HCT116 (cell line): ENCODE measurements at regions not wholly inside any gene's neighbourhood (a gene's known extent, or its start where the extent isn't known, plus 50 kb on each side); places are given as distances from the start of the nearest gene placed in this dataset.

Experiments used
- ATAC-seq: fragments of 200-7000 bp; cut with Tn5 transposase; 2 replicates; pipeline ENCODE4 v1.9.1; 2020; ENCODE audit warnings: mild to moderate bottlenecking, moderate library complexity
- BruUV-seq: library from RNA; stranded (reverse); fragments of 400-500 nt; replicated peaks from 2 replicates; lab custom pipeline; 2021; lab: Mats Ljungman, UMichigan
- CTCF ChIA-PET: fragments of 300-600 bp; sonication (Branson Sonifier 250); formaldehyde crosslinking; loops from one replicate; lab custom pipeline; 2021; ENCODE audit warnings: antibody characterized with exemption; lab: Charles Lee
- POLR2A ChIA-PET: fragments of 300-600, 350-600 bp; sonication (Branson Sonifier 250); formaldehyde crosslinking; loops from one replicate; lab custom pipeline; 2021; ENCODE audit warnings: antibody characterized with exemption; lab: Charles Lee
- RAD21 ChIA-PET, 2 experiments: fragments of 300-600 bp; sonication (Branson Sonifier 250); formaldehyde crosslinking; loops; one replicate each; lab custom pipeline; 2023; ENCODE audit warnings: low total read pairs in 2 of 2; ENCODE audit not compliant: uncharacterized antibody in 2 of 2, unreplicated experiment in 2 of 2, low non-redundant PET in 1 of 2; lab: Charles Lee
- DNase-seq: peaks from one replicate; pipeline ENCODE4 v3.0.0-alpha.2; 2010; ENCODE audit warnings: low read depth, low spot score
- H2AFZ ChIP-seq: fragments of 200-600 bp; shearing (Covaris generic), sonication (generic); 2 replicates; pipeline ENCODE4 v1.6.1; 2017; ENCODE audit warnings: low read depth, mixed run types, mixed read lengths, antibody characterized with exemption, low read length; ENCODE audit not compliant: poor library complexity, severe bottlenecking
- H3K27ac ChIP-seq: 2 replicates; pipeline ENCODE4 v1.5.1; 2012; ENCODE audit warnings: low read depth, low read length
- H3K27me3 ChIP-seq: fragments of 200-600 bp; sonication (generic); 2 replicates; pipeline ENCODE4 v1.6.1; 2016; ENCODE audit warnings: mixed run types, low read length, mixed read lengths; ENCODE audit not compliant: insufficient read depth
- H3K36me3 ChIP-seq, 2 experiments: fragments of 200-500 bp in 1 of 2; fragments of 200-600 bp in 1 of 2; sonication (Bioruptor generic) in 1 of 2; sonication (generic) in 1 of 2; 2 replicates each; pipeline versions ENCODE4 v1.5.1 to v1.6.1; 2014 to 2016; ENCODE audit warnings: low read length in 2 of 2, inconsistent platforms in 1 of 2, mixed read lengths in 1 of 2, mixed run types in 1 of 2; ENCODE audit not compliant: insufficient read depth in 2 of 2, control insufficient read depth in 1 of 2
- H3K4me1 ChIP-seq, 2 experiments: fragments of 200-600 bp in 1 of 2; sonication (generic) in 1 of 2; 2 replicates each; pipeline versions ENCODE4 v1.5.1 to v1.6.1; 2012 to 2017; ENCODE audit warnings: low read length in 2 of 2, inconsistent platforms in 1 of 2, mild to moderate bottlenecking in 1 of 2, mixed read lengths in 1 of 2, mixed run types in 1 of 2, moderate library complexity in 1 of 2; ENCODE audit not compliant: insufficient read depth in 2 of 2, control insufficient read depth in 1 of 2
- H3K4me2 ChIP-seq: fragments of 200-600 bp; sonication (generic); 2 replicates; pipeline ENCODE4 v1.6.1; 2017; ENCODE audit warnings: mixed run types, low read length, mixed read lengths
- H3K4me3 ChIP-seq, 2 experiments: fragments of 200-600 bp in 1 of 2; sonication (generic) in 1 of 2; replicated peaks in 1 of 2; 2 replicates each; pipeline ENCODE4 v1.5.1; 2011 to 2016; ENCODE audit warnings: low read length in 2 of 2, control low read depth in 1 of 2, low read depth in 1 of 2, mild to moderate bottlenecking in 1 of 2, mixed read lengths in 1 of 2, mixed run types in 1 of 2
- H3K79me2 ChIP-seq: fragments of 200-600 bp; sonication (generic); 2 replicates; pipeline ENCODE4 v1.6.1; 2017; ENCODE audit warnings: mild to moderate bottlenecking, mixed run types, low read length, moderate library complexity, mixed read lengths; ENCODE audit not compliant: insufficient read depth
- H3K9ac ChIP-seq: fragments of 200-600 bp; sonication (generic); 2 replicates; pipeline ENCODE4 v1.6.1; 2016; ENCODE audit warnings: low read length, mixed read lengths
- H3K9me2 ChIP-seq: fragments of 200-600 bp; sonication (generic), shearing (Covaris generic); 2 replicates; pipeline ENCODE4 v1.6.1; 2017; ENCODE audit warnings: mixed run types, mild to moderate bottlenecking, moderate library complexity; ENCODE audit not compliant: insufficient read depth
- H3K9me3 ChIP-seq, 2 experiments: fragments of 200-500 bp in 1 of 2; fragments of 200-600 bp in 1 of 2; sonication (Bioruptor generic) in 1 of 2; sonication (generic) in 1 of 2; 2 replicates each; pipeline ENCODE4 v1.6.1; 2014 to 2017; ENCODE audit warnings: low read length in 2 of 2, mixed read lengths in 2 of 2, inconsistent platforms in 1 of 2, low read depth in 1 of 2, mild to moderate bottlenecking in 1 of 2, mixed run types in 1 of 2, moderate library complexity in 1 of 2; ENCODE audit not compliant: control insufficient read depth in 1 of 2, insufficient read depth in 1 of 2
- H4K20me1 ChIP-seq: fragments of 200-600 bp; sonication (generic), shearing (Covaris generic); 2 replicates; pipeline ENCODE4 v1.6.1; 2017; ENCODE audit warnings: mixed run types, mild to moderate bottlenecking, moderate library complexity; ENCODE audit not compliant: insufficient read depth
- ATF3 ChIP-seq: IDR thresholded peaks from 2 replicates; pipeline ENCODE4 v1.6.1; 2012
- CBX3 ChIP-seq: IDR thresholded peaks from 2 replicates; pipeline ENCODE4 v1.6.1; 2012; ENCODE audit warnings: low read depth
- CEBPB ChIP-seq: IDR thresholded peaks from 2 replicates; pipeline ENCODE4 v1.6.1; 2012; ENCODE audit warnings: low read depth
- CTCF ChIP-seq, 3 experiments: fragments of 200-600 bp in 1 of 3; sonication (generic) in 1 of 3; IDR thresholded peaks in 2 of 3; conservative IDR thresholded peaks in 1 of 3; 2 replicates each; pipeline ENCODE4 v1.5.1; 2012 to 2017; ENCODE audit warnings: low read depth in 2 of 3, low read length in 2 of 3, antibody characterized with exemption in 1 of 3, borderline replicate concordance in 1 of 3, control low read depth in 1 of 3, mild to moderate bottlenecking in 1 of 3, mixed read lengths in 1 of 3, mixed run types in 1 of 3, moderate library complexity in 1 of 3; ENCODE audit not compliant: insufficient read depth in 1 of 3
- EGR1 ChIP-seq: IDR thresholded peaks from 2 replicates; pipeline ENCODE4 v1.6.1; 2012; ENCODE audit warnings: low read depth
- ELF1 ChIP-seq: IDR thresholded peaks from 2 replicates; pipeline ENCODE4 v1.6.1; 2012; ENCODE audit warnings: low read depth, borderline replicate concordance
- EZH2 ChIP-seq: fragments of 200-600 bp; sonication (generic); IDR thresholded peaks from 2 replicates; pipeline ENCODE4 v1.6.1; 2017; ENCODE audit warnings: antibody characterized with exemption, mixed run types
- EZH2phosphoT487 ChIP-seq: fragments of 200-600 bp; IDR thresholded peaks from 2 replicates; pipeline ENCODE4 v1.6.1; 2018; ENCODE audit warnings: antibody characterized with exemption, borderline replicate concordance
- FOSL1 ChIP-seq: IDR thresholded peaks from 2 replicates; pipeline ENCODE4 v1.6.1; 2012; ENCODE audit warnings: low read depth
- POLR2AphosphoS5 ChIP-seq: IDR thresholded peaks from 2 replicates; pipeline ENCODE4 v1.6.1; 2011; ENCODE audit warnings: mild to moderate bottlenecking, low read depth, low read length, moderate library complexity
- RAD21 ChIP-seq: IDR thresholded peaks from 2 replicates; pipeline ENCODE4 v1.6.1; 2012; ENCODE audit warnings: low read depth, mild to moderate bottlenecking
- SP1 ChIP-seq: IDR thresholded peaks from 2 replicates; pipeline ENCODE4 v1.6.1; 2012; ENCODE audit warnings: low read depth
- SRF ChIP-seq: IDR thresholded peaks from 2 replicates; pipeline ENCODE4 v1.6.1; 2012; ENCODE audit warnings: low read depth
- TCF7L2 ChIP-seq: IDR thresholded peaks from 2 replicates; pipeline ENCODE4 v1.7.0; 2011; ENCODE audit warnings: borderline replicate concordance, inconsistent platforms; ENCODE audit not compliant: insufficient read depth, insufficient read length; ENCODE audit errors: extremely low read depth
- YY1 ChIP-seq: IDR thresholded peaks from 2 replicates; pipeline ENCODE4 v1.6.1; 2011; ENCODE audit warnings: low read length, low read depth, moderate library complexity, mild to moderate bottlenecking; ENCODE audit not compliant: insufficient replicate concordance; ENCODE audit errors: extremely low read depth
- ZFX ChIP-seq: fragments of 450-650 bp; IDR thresholded peaks from 2 replicates; pipeline ENCODE4 v1.6.1; 2017
- ZNF274 ChIP-seq: fragments of 200-500 bp; sonication (Bioruptor generic); IDR thresholded peaks from 2 replicates; pipeline ENCODE4 v1.6.1; 2014; ENCODE audit warnings: mild to moderate bottlenecking, low read depth, low read length, inconsistent platforms
- intact Hi-C: fragments of 100-400 bp; cut with micrococcal nuclease; formaldehyde crosslinking; loops from 2 replicates; pipeline ENCODE4 v1.10.0; 2022
- TF ChIP-seq, protein P1 (sequence below): IDR thresholded peaks from 2 replicates; pipeline ENCODE4 v1.6.1; 2011; ENCODE audit warnings: mild to moderate bottlenecking, low read length, moderate library complexity; ENCODE audit not compliant: insufficient replicate concordance; ENCODE audit errors: extremely low read depth
- TF ChIP-seq, protein P2 (sequence below): IDR thresholded peaks from 2 replicates; pipeline ENCODE4 v1.6.1; 2012
- TF ChIP-seq, protein P3 (sequence below): IDR thresholded peaks from 2 replicates; pipeline ENCODE4 v1.6.1; 2012; ENCODE audit warnings: low read depth

DNA sequence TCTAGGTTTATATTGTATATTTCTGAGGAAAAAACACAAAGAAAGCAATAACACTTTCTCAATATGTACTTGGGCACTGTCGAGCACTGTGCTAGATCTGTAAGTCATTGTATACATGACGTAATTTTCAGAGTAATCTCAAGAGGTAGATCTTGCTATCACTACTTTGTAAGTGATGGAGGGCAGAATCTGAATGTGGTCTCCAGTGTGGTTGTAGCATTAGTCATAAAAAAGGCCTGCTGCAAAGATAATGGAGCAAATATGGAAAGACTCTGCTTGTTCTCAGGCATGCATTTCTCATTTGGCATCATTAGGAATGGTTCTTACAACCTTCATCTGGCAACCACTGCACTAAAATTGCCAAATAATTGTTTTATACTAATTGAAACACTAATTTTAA is 419.8 kb upstream of the CCDC179 start:
- BruUV-seq: no TSS peak
- no peaks in the 10 kb centered on the region for H3K79me2 ChIP-seq
- CTCF ChIA-PET: no interaction called here
- no peak overlapping the region for H3K4me2 ChIP-seq
- no peaks in the 10 kb centered on the region for H3K4me1 ChIP-seq
- H3K9me2 ChIP-seq: no peaks in the 10 kb centered on the region
- ATAC-seq: no peak
- H3K27ac ChIP-seq: no peak overlapping the region
- H3K9ac ChIP-seq: no peak overlapping the region
- no peaks in the 10 kb centered on the region for H4K20me1 ChIP-seq
- POLR2A ChIA-PET: no interaction called here
- no peaks in the 10 kb centered on the region for H3K27me3 ChIP-seq
- peaks cover 8 to 10% of the 10 kb centered on the region in 2 experiments; a peak in 2 of 4 replicates for H3K9me3 ChIP-seq
- no peak overlapping the region for H2AFZ ChIP-seq
- H3K4me3 ChIP-seq: no peak overlapping the region
- no peaks in the 10 kb centered on the region for H3K36me3 ChIP-seq
- TF ChIP-seq SRF: no peak
- no peak for TF ChIP-seq CBX3
- TF ChIP-seq CEBPB: no peak
- TF ChIP-seq EGR1: no peak
- no peak for TF ChIP-seq RAD21
- TF ChIP-seq, protein P1, sequence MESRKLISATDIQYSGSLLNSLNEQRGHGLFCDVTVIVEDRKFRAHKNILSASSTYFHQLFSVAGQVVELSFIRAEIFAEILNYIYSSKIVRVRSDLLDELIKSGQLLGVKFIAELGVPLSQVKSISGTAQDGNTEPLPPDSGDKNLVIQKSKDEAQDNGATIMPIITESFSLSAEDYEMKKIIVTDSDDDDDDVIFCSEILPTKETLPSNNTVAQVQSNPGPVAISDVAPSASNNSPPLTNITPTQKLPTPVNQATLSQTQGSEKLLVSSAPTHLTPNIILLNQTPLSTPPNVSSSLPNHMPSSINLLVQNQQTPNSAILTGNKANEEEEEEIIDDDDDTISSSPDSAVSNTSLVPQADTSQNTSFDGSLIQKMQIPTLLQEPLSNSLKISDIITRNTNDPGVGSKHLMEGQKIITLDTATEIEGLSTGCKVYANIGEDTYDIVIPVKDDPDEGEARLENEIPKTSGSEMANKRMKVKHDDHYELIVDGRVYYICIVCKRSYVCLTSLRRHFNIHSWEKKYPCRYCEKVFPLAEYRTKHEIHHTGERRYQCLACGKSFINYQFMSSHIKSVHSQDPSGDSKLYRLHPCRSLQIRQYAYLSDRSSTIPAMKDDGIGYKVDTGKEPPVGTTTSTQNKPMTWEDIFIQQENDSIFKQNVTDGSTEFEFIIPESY: no peak
- TF ChIP-seq ZNF274: no peak
- TF ChIP-seq EZH2: no peak
- no peak for TF ChIP-seq SP1
- TF ChIP-seq ZFX: no peak
- no peak for TF ChIP-seq YY1
- TF ChIP-seq ATF3: no peak
- TF ChIP-seq, protein P2, sequence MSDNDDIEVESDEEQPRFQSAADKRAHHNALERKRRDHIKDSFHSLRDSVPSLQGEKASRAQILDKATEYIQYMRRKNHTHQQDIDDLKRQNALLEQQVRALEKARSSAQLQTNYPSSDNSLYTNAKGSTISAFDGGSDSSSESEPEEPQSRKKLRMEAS: no peak
- TF ChIP-seq, protein P3, sequence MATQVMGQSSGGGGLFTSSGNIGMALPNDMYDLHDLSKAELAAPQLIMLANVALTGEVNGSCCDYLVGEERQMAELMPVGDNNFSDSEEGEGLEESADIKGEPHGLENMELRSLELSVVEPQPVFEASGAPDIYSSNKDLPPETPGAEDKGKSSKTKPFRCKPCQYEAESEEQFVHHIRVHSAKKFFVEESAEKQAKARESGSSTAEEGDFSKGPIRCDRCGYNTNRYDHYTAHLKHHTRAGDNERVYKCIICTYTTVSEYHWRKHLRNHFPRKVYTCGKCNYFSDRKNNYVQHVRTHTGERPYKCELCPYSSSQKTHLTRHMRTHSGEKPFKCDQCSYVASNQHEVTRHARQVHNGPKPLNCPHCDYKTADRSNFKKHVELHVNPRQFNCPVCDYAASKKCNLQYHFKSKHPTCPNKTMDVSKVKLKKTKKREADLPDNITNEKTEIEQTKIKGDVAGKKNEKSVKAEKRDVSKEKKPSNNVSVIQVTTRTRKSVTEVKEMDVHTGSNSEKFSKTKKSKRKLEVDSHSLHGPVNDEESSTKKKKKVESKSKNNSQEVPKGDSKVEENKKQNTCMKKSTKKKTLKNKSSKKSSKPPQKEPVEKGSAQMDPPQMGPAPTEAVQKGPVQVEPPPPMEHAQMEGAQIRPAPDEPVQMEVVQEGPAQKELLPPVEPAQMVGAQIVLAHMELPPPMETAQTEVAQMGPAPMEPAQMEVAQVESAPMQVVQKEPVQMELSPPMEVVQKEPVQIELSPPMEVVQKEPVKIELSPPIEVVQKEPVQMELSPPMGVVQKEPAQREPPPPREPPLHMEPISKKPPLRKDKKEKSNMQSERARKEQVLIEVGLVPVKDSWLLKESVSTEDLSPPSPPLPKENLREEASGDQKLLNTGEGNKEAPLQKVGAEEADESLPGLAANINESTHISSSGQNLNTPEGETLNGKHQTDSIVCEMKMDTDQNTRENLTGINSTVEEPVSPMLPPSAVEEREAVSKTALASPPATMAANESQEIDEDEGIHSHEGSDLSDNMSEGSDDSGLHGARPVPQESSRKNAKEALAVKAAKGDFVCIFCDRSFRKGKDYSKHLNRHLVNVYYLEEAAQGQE: no peak
- no peak for TF ChIP-seq ELF1
- TF ChIP-seq CTCF (IDR thresholded peaks at IDR 0.05 in 2 of 3, conservative IDR thresholded peaks at IDR 0.05 in 1 of 3; ENCODE audit: borderline replicate concordance in 1 of 3, insufficient read depth in 1 of 3, low read depth in 2 of 3, low read length in 2 of 3): no peak
- no peak for TF ChIP-seq POLR2AphosphoS5
- TF ChIP-seq EZH2phosphoT487: no peak
- TF ChIP-seq FOSL1: no peak
- TF ChIP-seq TCF7L2: no peak
- DNase-seq: no peak
- intact Hi-C loops: no loop called here
- RAD21 ChIA-PET: no interaction called here
